ENCODE measurements at regions not wholly inside any gene's neighbourhood (a gene's known extent, or its start where the extent isn't known, plus 50 kb on each side); places are given as distances from the start of the nearest gene placed in this dataset.

- TF ChIP-seq CTCF (conservative IDR thresholded peaks at IDR 0.05 in 1 of 2, IDR thresholded peaks at IDR 0.05 in 1 of 2; ENCODE audit: low read depth in 1 of 2, low read length in 2 of 2) (no peak), EZH2 (IDR thresholded peaks at IDR 0.05; ENCODE audit: low read length, missing control alignments) (no peak)
Observed at GRCh38 chr11:104666624-104667023, 231.6 kb downstream of the CASP12 start.
